B cell (primary cell): ENCODE measurements at regions not wholly inside any gene's neighbourhood (a gene's known extent, or its start where the extent isn't known, plus 50 kb on each side); places are given as distances from the start of the nearest gene placed in this dataset.

ENCODE experiments used
- ATAC-seq: fragments of 200-7000 bp; cut with Tn5 transposase; one replicate; pipeline ENCODE4 v1.10.0; 2021; ENCODE audit warnings: low read depth, mild to moderate bottlenecking, moderate number of reproducible peaks, moderate library complexity
- CTCF ChIA-PET: fragments of 350-600 bp; sonication (Branson Sonifier 250); formaldehyde crosslinking; loops from one replicate; lab custom pipeline; 2021; ENCODE audit warnings: antibody characterized with exemption, inconsistent platforms; lab: Charles Lee
- POLR2A ChIA-PET: fragments of 350-600 bp; sonication (Branson Sonifier 250); formaldehyde crosslinking; loops from one replicate; lab custom pipeline; 2021; ENCODE audit warnings: antibody characterized with exemption; lab: Charles Lee
- DNase-seq: peaks from one replicate; pipeline ENCODE4 v3.0.0; 2013
- H2AFZ ChIP-seq: 2 replicates; pipeline ENCODE4 v1.6.1; 2012; ENCODE audit warnings: mild to moderate bottlenecking, low read depth, low read length; ENCODE audit not compliant: insufficient read depth, poor library complexity, severe bottlenecking
- H3K27ac ChIP-seq, 2 donors: 1 replicate in 1 of 2; 2 replicates in 1 of 2; pipeline ENCODE4 v1.5.1; 2012 to 2013; ENCODE audit warnings: low read length in 2 of 2, mild to moderate bottlenecking in 2 of 2, moderate library complexity in 1 of 2
- H3K27me3 ChIP-seq, 4 experiments: fragments of 200-600 bp in 1 of 4; sonication (generic) in 1 of 4; replicated peaks in 1 of 4; 1 replicate in 2 of 4; 2 replicates in 2 of 4; pipeline versions ENCODE4 v1.6.1 to v1.7.0; 2013 to 2016; ENCODE audit warnings: low read length in 3 of 4, mild to moderate bottlenecking in 2 of 4, mixed read lengths in 1 of 4, moderate library complexity in 1 of 4; ENCODE audit not compliant: insufficient read depth in 4 of 4, control insufficient read depth in 3 of 4; ENCODE audit errors: control extremely low read depth in 1 of 4
- H3K36me3 ChIP-seq, 2 experiments: replicated peaks in 1 of 2; 1 replicate in 1 of 2; 2 replicates in 1 of 2; pipeline versions ENCODE4 v1.6.1 to v1.7.1; 2013; ENCODE audit warnings: low read length in 1 of 2; ENCODE audit not compliant: insufficient read depth in 2 of 2, control insufficient read depth in 1 of 2; ENCODE audit errors: control extremely low read depth in 1 of 2, extremely low read depth in 1 of 2
- H3K4me1 ChIP-seq, 2 donors: fragments of 200-600 bp in 1 of 2; sonication (generic) in 1 of 2; 1 replicate in 1 of 2; 2 replicates in 1 of 2; pipeline versions ENCODE4 v1.5.1 to v1.6.1; 2013 to 2017; ENCODE audit warnings: low read length in 2 of 2; ENCODE audit not compliant: control insufficient read depth in 2 of 2, insufficient read depth in 2 of 2
- H3K4me2 ChIP-seq: replicated peaks from 2 replicates; pipeline ENCODE3; 2012; ENCODE audit warnings: mild to moderate bottlenecking, low read depth, low read length; ENCODE audit not compliant: poor library complexity, severe bottlenecking
- H3K4me3 ChIP-seq, 5 experiments: fragments of 200-600 bp in 1 of 5; sonication (generic) in 1 of 5; 1 replicate in 3 of 5; 2 replicates in 2 of 5; pipeline versions ENCODE4 v1.5.1 to v1.7.0; 2011 to 2016; ENCODE audit warnings: low read length in 4 of 5, mild to moderate bottlenecking in 4 of 5, low read depth in 2 of 5, control low read depth in 1 of 5, moderate library complexity in 1 of 5; ENCODE audit not compliant: insufficient read depth in 1 of 5; ENCODE audit errors: control extremely low read depth in 1 of 5, extremely low read depth in 1 of 5
- H3K79me2 ChIP-seq: fragments of 200-600 bp; sonication (generic); one replicate; pipeline ENCODE4 v1.6.0; 2016; ENCODE audit warnings: low read length; ENCODE audit not compliant: control insufficient read depth, insufficient read depth
- H3K9ac ChIP-seq: fragments of 200-600 bp; sonication (generic); 2 replicates; pipeline ENCODE4 v1.6.1; 2017; ENCODE audit warnings: mild to moderate bottlenecking, low read length, moderate library complexity
- H3K9me3 ChIP-seq, 3 donors: one replicate each; pipeline versions ENCODE4 v1.6.1 to v1.7.1; 2013; ENCODE audit warnings: low read length in 2 of 3; ENCODE audit not compliant: control insufficient read depth in 2 of 3, insufficient read depth in 1 of 3; ENCODE audit errors: control extremely low read depth in 1 of 3
- H4K20me1 ChIP-seq: 2 replicates; pipeline ENCODE4 v1.6.0; 2012; ENCODE audit warnings: mild to moderate bottlenecking, low read length; ENCODE audit not compliant: insufficient read depth, control insufficient read depth, poor library complexity, severe bottlenecking
- H3K27ac Mint-ChIP-seq: one replicate; pipeline ENCODE4 v1.8.0; 2021; ENCODE audit warnings: mixed read lengths
- H3K27me3 Mint-ChIP-seq: one replicate; pipeline ENCODE4 v1.8.0; 2021; ENCODE audit warnings: mixed read lengths
- H3K4me1 Mint-ChIP-seq: one replicate; pipeline ENCODE4 v1.8.0; 2021; ENCODE audit warnings: mixed read lengths
- H3K4me3 Mint-ChIP-seq: one replicate; pipeline ENCODE4 v1.8.0; 2021; ENCODE audit warnings: mixed read lengths
- H3K9me3 Mint-ChIP-seq: one replicate; pipeline ENCODE4 v1.8.0; 2022; ENCODE audit warnings: mixed read lengths; ENCODE audit not compliant: insufficient read depth
- EZH2 ChIP-seq: IDR thresholded peaks from 2 replicates; pipeline ENCODE4 v1.6.1; 2012; ENCODE audit warnings: borderline replicate concordance, low read depth, mild to moderate bottlenecking, moderate library complexity, low read length; ENCODE audit not compliant: insufficient read depth, poor library complexity, severe bottlenecking
- WGBS: methylation state at CpG from one replicate; pipeline ENCODE4 v1.1.5; 2013; ENCODE audit warnings: missing lambda C conversion rate; ENCODE audit not compliant: insufficient coverage; 5-methylcytosine and 5-hydroxymethylcytosine counted together
- intact Hi-C: fragments of 100-400 bp; cut with micrococcal nuclease; formaldehyde crosslinking; loops from one replicate; pipeline ENCODE4 v1.10.0; 2022
- TF ChIP-seq, protein P1 (sequence below): fragments of 200-600 bp; IDR thresholded peaks from one replicate; pipeline ENCODE4 v1.8.0; 2022; ENCODE audit warnings: antibody characterized with exemption, mild to moderate bottlenecking

DNA sequence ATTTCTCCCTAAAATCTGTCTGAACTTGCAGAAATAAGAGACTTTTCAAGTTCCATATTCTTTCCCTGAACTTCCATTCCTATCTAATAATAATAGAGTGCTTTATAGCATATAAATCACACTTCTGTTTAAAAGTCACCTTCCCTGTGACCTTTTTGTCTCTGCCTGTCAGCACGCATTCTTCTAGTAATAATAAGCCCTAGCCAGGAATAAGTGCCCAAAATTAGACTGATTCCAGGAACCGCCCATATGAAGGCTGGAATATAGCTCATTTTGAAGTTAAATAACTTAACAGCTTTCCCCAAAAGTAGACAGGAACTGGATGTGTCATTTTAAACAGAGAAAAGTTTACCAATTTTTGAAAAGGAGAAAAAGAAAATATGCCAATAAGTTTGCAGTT lies 576.5 kb downstream of the EPHA4 start:
- DNase-seq (no peak), ATAC-seq (no peak)
- intact Hi-C loops = no loop called here
- Histone ChIP-seq H3K4me1 (no peaks in the 10 kb centered on the region), H3K27me3 (no peaks in the 10 kb centered on the region), H4K20me1 (no peaks in the 10 kb centered on the region), H3K4me3 (no peak overlapping the region), H3K36me3 (no peaks in the 10 kb centered on the region), H3K79me2 (no peaks in the 10 kb centered on the region), H3K4me2 (no peak overlapping the region), H3K9ac (no peak overlapping the region), H2AFZ (no peak overlapping the region), H3K27ac (no peak overlapping the region), H3K9me3 (no peaks in the 10 kb centered on the region)
- ChIA-PET POLR2A (interaction anchor here (0.5 kb wide), 1 partner anchor 230 kb away, joined by 4 read pairs; no protein-coding TSS in a partner anchor), CTCF (no interaction called here)
- TF ChIP-seq EZH2 = no peak
- TF ChIP-seq, protein P1, sequence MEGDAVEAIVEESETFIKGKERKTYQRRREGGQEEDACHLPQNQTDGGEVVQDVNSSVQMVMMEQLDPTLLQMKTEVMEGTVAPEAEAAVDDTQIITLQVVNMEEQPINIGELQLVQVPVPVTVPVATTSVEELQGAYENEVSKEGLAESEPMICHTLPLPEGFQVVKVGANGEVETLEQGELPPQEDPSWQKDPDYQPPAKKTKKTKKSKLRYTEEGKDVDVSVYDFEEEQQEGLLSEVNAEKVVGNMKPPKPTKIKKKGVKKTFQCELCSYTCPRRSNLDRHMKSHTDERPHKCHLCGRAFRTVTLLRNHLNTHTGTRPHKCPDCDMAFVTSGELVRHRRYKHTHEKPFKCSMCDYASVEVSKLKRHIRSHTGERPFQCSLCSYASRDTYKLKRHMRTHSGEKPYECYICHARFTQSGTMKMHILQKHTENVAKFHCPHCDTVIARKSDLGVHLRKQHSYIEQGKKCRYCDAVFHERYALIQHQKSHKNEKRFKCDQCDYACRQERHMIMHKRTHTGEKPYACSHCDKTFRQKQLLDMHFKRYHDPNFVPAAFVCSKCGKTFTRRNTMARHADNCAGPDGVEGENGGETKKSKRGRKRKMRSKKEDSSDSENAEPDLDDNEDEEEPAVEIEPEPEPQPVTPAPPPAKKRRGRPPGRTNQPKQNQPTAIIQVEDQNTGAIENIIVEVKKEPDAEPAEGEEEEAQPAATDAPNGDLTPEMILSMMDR = no peak
- H3K4me1 Mint-ChIP-seq = no peaks in the 10 kb centered on the region
- H3K27me3 Mint-ChIP-seq = peaks cover 27% of the 10 kb centered on the region
- no CpG with 5 or more reads among the region's 2 CpGs for WGBS
- no peaks in the 10 kb centered on the region for H3K9me3 Mint-ChIP-seq
- H3K4me3 Mint-ChIP-seq = no peak overlapping the region
- H3K27ac Mint-ChIP-seq = no peak overlapping the region

DNA sequence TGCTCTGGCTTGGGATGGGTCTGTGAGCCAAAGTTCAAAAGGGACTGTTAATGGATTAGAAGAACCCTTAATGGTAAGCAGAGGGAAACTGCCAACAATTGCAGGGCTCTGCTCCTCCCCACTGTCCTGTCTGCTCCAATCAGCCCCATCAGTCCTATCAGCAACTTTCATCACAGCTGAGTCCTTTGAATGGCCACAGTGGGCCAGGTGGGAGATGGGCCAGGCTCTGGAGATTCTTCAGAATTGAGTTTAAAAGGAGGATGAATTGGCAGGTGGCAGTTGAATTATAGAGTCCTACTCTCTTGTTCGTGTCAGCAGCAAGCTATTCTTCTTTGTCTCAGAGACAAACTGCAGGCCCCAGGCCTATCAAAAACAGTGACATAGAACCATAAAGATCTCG lies 573.9 kb downstream of the EPHA4 start:
- intact Hi-C loops = no loop called here
- Mint-ChIP-seq H3K27me3 (peaks cover 14% of the 10 kb centered on the region), H3K4me3 (no peak overlapping the region), H3K27ac (no peak overlapping the region), H3K4me1 (no peaks in the 10 kb centered on the region), H3K9me3 (no peaks in the 10 kb centered on the region)
- H3K4me2 ChIP-seq = no peak overlapping the region
- no CpG with 5 or more reads among the region's 2 CpGs for WGBS
- ATAC-seq (no peak), DNase-seq (no peak)
- POLR2A ChIA-PET = no interaction called here
- CTCF ChIA-PET = no interaction called here
- no peak overlapping the region for H3K4me3 ChIP-seq
- H3K36me3 ChIP-seq = no peaks in the 10 kb centered on the region
- no peak overlapping the region for H2AFZ ChIP-seq
- no peak overlapping the region for H3K9ac ChIP-seq
- H3K79me2 ChIP-seq = no peaks in the 10 kb centered on the region
- H4K20me1 ChIP-seq = no peaks in the 10 kb centered on the region
- no peaks in the 10 kb centered on the region for H3K27me3 ChIP-seq
- TF ChIP-seq, protein P1 = no peak
- no peak for TF ChIP-seq EZH2
- no peaks in the 10 kb centered on the region for H3K9me3 ChIP-seq
- no peak overlapping the region for H3K27ac ChIP-seq
- H3K4me1 ChIP-seq = no peaks in the 10 kb centered on the region
